Superior temporal gyrus (tissue), 1 donor: ENCODE measurements at regions not wholly inside any gene's neighbourhood (a gene's known extent, or its start where the extent isn't known, plus 50 kb on each side); places are given as distances from the start of the nearest gene placed in this dataset.
A peak's percentile ranks its signal among the peaks of the same experiment; 100 is the strongest.

Experiments used
- DNase-seq: peaks from one replicate; pipeline ENCODE4 v3.0.0-alpha.2; 2016; ENCODE audit errors: extremely low spot score

DNA sequence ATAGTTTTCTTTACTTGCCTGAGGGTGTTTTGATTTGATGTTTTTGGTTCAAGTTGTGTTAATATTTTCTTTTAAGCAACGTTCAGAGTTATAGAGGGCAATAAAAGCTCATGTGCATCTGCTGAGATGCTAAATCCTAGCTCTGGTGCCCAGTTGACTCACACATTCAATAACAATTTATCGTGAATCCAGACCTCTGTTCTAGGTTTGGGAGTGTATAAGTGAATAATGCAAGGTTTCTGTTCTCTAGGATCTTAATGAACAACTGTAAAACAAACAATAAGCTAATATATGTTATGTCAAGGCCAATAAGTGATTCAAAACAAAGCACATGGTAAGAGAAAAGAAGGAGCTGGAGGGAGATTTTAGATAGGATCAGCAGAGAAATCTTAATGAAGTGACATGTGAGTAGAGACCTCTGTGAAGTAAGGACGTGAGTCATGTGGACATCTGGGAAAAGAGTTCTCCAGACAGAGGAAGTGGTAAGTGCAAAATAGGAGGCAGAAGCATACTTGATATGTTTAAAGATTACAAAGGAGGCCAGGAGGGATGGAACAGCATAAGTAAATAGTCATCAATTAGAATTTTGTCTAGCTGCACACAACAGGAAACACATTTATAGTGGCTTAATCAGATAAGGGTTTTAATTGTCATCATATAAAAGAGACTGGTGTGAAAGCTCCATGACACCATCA, 278.5 kb upstream of the HTR2A start:
- DNase-seq: no peak

DNA sequence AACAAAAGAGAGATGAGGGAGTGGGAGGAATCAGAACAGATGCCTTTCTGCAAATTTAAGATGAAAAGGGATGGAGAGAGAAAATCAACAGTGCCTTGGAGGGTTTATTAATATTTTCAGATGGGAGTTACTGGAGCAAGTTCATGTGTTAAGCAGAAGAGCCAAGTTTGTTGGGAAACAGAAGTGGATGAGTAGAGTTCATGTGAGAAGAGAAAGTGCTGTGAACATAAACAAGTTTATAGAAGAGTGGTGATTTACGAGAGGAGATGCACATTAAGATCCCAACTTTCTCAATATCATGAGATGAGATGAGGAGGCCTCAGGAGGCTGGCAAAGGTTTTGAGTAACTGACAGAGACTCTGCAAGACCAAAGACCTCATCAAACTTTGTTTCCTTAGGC, 274.1 kb upstream of the HTR2A start:
- no peak for DNase-seq

DNA sequence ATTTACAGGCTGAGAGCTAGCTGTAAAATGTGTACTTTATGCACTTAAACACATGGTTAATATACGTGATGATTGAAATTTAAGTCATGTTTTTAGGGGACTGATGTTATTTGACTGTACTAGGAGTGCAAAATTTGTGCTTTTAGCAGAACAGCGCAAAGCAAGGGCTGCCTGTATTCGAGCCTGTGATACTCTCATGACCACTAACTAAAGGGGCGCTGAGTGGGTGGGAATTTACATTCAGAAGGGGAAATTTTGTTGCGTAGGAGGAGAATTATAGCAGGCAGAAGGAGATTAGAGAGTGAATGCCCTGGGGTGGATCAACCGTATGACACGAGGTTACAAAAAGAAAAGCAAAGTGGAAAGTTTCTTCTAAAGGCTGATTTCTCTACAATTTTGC, 271.8 kb upstream of the HTR2A start:
- no peak for DNase-seq

DNA sequence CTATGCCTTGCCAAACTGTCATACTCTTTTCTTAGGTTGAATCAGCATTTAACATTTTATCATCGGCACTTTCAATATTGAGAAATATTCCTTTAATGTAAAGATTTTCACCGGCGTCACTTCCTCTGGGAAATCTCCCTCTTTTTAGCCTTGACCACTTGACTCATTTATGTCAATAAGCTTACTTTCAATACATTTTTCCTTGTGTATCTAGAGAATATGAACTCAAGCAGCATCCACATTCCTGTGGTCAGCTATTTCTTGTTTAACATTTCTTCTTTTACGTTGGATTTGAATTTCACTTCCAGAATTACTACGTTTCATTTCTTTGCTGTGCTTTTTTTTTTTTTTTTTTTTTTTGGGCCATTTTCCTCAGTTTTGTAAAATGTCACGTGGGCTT, 271.2 kb upstream of the HTR2A start:
- DNase-seq: no peak

DNA sequence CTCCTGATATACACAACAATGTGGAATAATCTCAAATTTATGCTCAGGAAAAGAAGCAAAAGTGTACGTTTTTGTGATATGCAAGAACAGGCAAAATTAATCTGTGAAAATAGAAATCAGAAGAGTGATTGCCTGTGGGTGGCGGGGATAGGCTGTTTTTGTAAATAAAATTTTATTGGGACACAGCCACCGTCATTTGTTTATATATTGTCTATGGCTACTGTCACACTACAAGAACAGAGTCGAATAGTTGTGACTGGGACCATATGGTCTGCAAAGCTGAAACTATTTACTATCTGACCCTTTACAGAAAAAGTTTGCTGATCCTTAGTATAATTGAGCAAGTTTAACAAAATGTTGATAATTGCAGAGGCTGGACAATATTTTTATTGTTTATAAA, 269.5 kb upstream of the HTR2A start:
- DNase-seq: no peak

DNA sequence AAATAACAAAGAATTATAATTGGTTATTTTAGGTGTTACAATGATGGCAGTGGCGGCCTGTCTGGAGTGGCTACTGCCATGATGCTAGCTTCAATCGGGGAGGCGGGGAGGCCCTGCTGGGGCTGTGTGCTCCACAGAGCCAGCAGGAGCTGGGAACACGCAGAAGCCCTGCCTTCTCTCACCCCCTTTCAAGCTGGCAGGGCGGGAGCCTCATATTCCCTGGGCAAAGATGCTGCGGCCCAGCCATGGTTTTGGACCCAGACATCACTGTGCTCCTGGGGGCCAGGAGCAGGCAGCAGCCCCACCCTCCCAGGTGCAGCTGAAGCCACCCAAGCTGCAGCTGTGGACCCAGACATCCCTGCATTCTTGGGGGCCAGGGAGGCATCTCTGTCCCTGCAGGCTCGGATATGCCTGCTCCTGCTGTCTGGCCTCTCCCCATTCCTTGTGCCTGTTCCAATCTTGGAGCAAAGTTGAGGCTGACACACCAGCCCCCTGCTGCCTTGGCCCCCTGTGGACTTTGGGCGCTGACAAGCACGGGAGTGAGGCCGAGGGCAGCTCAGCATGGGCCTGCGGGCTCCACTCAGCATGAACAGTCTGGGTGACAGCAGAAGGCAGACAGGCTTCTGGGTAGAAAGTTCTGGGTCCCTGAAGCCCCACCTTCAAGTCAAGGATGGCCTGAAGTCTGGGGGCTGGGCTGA, 263.1 kb upstream of the HTR2A start:
- DNase-seq: no peak

DNA sequence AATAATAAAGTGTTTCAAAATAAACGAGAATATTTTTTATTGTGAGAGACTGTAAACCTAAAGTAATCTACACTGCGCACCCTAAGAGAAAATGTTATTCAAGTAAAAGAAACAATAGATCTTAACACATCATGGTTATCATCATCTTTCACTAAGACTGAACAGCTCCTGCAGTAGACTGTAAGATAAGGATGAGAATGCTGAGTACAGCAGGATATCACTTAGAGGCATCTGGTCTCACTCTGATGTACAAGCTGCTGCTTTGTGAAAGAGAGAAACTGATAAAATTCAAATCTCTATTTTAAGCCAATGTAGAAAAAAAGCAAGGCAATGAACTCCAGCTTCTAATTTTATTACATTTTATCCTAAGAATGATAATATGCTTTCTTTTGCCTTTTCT, 261.7 kb upstream of the HTR2A start:
- DNase-seq: no peak

DNA sequence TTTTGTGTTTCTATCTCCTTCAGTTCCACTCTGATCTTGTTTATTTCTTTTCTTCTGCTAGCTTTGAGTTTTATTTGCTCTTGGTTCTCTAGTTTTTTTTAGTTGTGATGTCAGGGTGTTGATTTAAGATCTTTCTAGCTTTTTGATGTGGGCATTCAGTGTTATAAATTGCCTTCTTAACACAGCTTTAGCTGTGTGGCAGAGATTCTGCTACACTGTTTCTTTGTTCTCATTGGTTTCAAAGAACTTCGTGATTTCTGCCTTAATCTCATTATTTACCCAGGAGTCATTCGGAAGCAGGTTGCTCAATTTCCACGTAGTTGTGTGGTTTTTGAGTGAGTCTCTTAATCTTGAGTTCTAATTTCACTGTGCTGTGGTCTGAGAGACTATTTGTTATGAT, 251.7 kb upstream of the HTR2A start:
- no peak for DNase-seq

DNA sequence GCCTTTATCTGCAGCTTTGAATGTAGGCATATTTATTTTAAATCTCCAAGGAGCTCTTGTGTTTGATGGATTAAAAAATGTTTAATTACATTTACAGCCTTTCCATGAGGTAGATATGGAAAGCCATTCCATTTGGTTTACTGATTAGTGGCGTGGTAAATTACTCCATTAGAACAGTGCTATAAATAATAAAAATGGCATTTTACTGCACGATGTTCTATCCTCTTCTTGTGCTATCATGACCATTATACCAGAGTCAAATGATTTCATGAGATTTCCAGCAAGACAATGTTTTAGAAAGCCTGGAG, 250.9 kb upstream of the HTR2A start:
- no peak for DNase-seq

DNA sequence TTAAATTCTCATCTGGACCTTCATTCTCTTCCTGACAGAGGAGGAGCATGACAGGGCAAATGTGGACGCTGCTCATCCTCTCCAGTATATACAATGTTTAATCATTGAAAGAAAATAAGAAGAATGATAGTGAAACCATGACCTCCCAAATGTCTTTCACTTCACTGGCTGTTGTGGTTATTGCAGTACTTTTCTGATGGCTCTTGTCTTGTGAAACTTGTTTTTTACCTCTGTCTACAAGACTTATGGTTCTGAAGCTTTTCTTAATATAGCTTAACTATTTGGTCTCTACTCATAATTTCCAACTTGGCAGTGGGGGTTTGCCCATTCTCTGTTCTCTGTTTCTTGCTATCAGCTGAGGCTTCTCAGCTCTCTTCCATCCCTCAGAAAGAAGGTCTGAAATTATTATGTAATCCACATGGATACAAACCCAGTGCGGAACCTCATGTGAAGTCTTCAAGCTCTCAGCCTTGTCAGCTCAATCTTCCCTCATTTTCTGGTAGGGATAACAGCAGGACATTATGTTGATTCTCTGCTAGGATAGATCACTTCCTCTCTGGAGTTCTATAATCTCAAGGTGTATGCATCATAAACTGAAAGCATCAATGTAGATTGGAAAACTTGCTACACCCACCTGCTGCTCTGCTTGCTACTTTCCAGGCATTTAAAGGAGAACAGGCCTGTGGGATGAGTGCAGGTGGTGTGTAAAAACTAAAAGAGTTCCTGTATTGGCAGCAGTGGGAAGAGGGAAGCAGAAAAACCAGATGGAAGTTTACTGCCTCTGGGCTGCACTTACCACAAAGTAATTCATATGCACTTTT, 250.3 kb upstream of the HTR2A start:
- DNase-seq: no peak

DNA sequence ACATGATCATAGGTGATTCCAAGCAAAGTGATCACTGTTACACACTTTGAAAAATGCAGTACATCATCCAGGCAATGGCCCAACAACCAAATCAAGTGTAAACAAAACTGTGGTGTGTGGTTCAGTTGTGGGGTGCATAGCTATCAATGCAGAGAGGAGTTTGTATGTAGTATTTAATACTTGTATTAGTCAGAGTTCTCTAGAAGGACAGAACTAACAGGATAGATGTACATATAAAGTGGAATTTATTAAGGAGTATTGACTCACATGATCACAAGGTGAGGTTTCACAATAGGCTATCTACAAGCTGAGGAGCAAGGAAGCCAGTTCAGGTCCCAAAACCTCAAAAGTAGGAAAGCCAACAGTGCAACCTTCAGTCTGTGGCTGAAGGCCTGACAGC, 249.3 kb upstream of the HTR2A start:
- DNase-seq: no peak

DNA sequence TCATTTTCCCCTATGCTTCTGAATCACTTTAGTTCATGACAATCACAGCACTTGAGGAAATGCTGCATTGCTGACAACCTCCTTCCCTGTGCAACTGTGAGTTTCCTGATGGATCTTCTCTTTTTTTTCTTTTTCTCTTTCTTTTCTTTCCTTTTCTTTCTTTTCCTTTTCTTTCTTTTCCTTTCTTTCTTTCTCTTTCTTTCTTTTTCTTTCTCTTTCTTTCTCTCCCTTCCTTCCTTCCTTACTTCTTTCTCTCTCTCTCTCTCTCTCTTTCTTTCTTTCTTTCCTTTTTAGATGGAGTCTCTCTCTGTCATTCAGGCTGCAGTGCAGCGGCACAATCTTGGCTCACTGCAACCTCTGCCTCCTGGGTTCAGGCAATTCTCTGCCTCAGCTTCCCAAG, 247.9 kb upstream of the HTR2A start:
- DNase-seq: no peak

DNA sequence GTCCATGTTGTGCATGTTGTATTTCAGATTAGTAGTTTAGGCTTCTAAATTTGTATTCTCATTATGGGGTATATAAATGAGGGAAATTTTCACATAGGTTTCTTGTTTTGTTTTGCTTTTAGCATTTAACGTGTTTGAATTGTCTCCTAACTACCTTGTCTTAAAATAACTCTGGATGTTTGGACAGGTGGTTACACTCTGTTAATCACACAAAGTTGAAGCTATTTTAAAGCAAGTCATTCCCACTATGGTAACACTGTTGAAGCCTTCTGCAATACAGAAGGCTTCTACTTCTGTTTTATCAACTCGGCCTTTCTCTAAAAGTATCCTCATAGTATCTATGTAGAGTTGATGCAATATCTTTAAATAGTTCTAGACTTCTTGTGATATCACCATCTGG, 245.3 kb upstream of the HTR2A start:
- DNase-seq: peak; percentile 37

DNA sequence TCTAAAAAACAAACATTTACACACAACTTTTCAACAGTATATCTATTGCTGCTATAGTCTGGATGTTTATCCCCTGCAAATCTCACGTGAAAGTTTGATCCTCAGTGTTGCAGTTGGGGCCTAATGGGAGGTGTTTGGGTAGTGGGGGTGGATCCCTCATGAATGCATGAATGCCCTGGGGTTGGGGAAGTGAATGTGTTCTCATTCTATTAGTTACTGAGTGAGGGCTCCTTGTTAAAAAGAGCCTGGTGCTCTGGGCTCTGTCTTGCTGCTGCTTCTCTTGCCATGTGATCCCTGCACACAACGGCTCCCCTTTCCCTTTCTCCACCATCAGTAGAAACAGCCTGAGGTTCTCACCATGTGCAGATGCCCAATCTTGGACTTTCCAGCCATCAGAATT, 242.7 kb upstream of the HTR2A start:
- no peak for DNase-seq

DNA sequence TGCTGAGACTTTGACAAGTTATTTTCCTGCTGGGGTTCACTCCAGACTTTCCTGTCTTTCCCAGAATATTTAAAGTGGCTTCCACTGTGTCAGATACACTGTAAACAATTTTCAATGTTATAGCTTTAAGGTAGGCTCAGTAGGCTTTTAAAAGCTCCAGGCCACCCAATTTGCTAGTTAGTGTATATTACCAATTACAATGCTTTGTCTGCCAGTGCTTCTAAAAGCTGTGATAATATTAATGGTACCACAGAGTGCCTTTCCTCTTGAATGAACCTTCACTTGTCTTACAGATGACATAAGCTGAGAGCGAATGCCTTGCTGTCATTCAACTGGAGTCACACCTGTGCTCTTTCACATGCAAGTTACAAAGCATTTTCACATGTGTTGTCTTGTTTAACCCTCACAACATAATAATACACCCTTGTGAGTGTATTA, 239.7 kb upstream of the HTR2A start:
- DNase-seq: no peak

DNA sequence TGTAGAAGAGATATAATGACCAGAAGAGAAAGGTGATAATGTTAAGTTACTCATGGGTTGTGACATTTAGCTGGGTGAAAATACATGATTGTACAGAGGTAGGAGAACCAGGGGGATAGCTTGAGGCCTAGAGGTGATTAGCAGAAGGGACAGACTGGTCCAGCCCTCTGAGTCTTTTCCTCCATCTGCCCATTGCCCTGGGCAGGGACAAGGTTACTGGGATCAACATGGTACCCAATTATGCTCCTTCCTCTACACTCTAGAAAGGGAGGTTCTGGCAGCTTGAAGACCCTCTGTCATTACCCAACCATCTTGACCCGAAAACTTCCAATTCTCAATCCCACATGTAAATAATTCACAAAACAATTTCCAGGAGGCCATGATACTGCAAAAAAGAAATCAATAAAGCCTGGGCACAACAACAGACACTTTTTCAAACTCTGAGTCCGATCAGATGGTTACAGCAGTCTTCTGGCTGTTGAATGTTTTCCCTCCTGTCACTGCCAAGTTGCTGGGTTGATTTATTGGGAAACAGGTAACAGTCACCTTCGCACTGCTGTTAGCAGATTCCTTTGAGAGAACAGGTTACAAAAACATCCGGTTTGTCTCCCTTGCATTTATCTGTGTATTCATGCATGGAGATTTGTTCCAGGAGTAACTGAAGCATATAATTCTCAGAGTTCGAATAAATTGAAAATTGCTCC, 239.1 kb upstream of the HTR2A start:
- DNase-seq: no peak

DNA sequence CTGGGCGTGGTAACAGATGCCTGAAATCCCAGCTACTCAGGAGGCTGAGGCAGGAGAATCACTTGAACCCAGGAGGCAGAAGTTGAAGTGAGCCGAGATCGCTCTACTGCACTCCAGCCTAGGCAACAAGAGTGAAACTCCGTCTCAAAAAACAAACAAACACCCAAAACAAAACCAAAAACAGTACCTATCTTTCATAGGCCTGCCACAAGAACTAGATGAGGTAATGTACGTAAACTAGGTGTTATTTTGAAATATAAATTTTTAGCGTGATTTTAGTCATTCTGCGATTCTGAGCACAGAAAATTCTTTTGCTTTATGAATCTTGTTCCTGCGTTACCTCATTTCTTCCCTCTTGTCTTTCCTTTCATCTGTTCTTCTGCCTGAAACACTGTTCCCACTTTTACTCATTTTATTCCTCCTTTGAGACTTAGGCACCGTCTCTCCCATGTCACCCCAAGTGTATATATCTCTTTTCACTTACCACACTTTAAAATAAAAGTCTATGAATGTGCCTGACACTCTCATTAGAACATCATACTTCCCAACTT, 238.2 kb upstream of the HTR2A start:
- no peak for DNase-seq

DNA sequence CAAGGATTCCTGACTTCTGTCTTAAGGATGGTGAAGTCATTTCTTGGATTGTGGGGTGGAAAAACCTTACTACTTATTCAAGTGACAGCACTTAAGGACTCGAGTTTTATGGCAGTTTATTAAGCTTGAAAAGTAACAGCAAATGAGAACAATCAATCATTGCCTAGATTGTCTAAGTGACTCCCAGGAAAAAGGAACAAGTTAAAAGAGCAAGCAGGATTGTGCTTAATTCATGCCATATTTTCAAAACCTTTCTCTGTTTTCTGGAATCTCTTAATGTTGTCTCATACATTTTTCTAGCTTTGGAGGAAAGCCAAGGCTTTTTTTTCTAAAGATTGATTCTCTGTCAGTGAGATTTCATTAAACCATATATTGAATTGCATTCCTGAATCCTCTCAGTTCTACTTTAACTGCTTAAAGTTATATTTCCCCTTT, 236.2 kb upstream of the HTR2A start:
- DNase-seq: no peak

DNA sequence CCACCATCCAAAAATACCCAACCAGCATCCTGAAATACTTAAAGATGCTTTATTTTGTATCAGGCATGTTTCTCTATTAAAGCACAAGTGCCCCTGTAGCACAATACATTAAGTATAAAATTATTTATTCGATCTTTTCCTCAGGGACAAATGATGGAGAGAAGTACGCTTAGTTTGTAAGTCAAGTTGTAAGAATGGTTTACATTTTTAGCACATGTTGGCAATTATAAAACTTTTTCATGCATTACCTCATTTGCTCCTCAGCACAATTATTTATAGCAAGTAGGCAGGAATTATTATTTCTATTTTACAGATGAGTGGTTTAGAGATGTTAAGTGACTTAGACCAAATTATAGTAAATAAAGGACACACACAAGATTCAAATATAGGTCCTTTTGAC, 232.6 kb upstream of the HTR2A start:
- DNase-seq: no peak

DNA sequence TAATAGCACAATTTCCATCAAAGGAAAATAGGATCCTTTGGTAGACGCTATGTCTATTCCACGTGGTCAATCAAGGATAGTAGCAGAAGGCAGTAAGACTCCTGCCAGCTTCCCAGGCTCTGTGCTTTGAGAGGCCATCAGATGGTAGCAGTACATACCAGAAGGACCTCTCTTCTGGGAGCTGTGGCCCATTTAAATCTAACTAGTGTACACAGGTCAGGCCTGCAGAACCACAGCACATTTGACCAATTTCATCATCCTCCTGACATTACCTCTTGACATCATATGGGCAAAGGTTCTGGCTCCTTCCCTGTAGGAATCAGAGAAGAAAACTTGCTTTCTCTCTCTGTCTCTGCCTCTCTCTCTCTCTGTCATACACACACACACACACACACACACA, 229.6 kb upstream of the HTR2A start:
- no peak for DNase-seq

DNA sequence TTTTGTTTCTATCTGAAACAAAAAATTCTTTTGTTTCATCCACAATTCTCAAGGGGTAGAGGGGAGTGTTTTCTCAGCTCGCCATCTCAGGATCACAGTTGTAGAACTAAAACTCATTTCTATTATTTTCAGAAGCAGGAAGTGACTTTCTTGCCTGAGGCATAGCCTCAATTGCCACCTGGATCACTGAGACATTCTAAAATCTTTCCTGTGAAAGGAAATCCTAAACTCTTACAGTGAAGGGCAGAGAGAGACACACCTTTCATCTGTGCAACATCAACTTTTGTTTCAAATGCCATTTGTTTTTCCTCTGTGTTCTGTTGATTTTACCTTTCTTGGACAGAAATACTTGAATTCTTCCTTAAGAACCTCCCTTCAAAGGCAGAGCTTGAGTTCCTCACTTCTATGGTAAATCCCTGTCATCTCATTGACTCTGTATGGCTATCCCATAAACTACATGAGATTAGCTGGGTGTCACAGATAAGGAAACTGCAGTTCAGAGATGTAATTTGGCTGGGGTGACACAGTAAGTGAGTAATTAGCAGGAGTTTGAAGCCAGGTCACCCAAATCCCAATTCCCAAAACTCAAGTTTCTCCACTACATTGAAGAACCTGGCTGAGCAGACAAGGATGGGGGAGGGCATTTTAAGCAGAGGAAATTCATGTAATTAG, 224.4 kb upstream of the HTR2A start:
- no peak for DNase-seq

DNA sequence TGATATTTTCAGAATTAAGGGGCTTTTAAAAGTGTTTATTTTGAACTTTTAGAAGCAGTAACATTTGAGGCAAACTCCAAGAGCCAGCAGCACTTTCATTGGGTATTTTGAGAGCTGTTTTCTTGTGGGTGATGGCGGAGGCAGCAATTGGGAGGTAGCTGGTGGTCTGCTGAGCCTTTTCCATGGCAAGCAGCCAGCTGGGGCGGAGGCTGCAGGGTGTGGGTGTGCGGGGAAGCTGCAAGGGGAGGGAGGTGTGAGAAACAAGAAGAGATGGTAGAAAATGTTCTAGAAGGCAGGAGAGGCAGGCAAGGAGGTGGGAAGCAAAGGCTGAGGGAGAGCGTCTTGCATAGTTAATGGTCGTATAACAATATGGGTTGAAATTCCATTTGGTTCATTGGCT, 223.4 kb upstream of the HTR2A start:
- no peak for DNase-seq
